ENCODE measurements at regions not wholly inside any gene's neighbourhood (a gene's known extent, or its start where the extent isn't known, plus 50 kb on each side); places are given as distances from the start of the nearest gene placed in this dataset.

DNA sequence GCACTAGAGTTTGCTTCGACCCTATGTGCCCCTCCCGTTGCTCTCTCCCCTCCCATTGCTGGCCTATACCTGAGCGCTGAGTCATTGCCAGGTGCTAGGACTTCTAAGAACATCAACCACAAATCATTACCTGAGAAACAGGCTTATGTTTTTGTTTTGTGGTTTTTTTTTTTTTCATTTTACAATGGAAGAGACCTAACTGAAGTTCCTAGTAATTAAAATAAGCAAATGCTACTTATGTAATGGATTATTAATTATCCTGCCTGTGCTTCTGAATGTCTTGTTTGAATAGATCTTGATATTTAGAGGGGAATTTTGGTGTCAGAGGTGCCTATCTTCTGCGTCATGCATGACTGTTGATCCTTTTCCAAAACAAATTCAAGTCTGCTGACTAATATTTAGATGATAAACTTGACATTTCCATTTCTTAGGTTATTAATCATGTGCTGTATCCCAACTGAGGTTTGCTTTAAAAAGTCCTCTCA is 275.4 kb upstream of the CPEB2 start:
- in situ Hi-C loops (cut with MboI; ENCODE audit: low sequenced_read_pairs in 4 of 4): no loop called here
- no peaks in the 10 kb centered on the region for H3K4me1 ChIP-seq
- H3K4me3 ChIP-seq: no peak overlapping the region
- H3K27ac ChIP-seq: no peak overlapping the region
- H3K36me3 ChIP-seq: no peaks in the 10 kb centered on the region
- no peaks in the 10 kb centered on the region for H3K9me3 ChIP-seq
- DNase-seq (no peak), ATAC-seq (no peak)
- intact Hi-C loops (cut with DNase I; ENCODE audit: low total_unique reads): no loop called here
- H3K27me3 ChIP-seq: no peaks in the 10 kb centered on the region
- TF ChIP-seq POLR2A (IDR thresholded peaks at IDR 0.05): no peak
- TF ChIP-seq, protein P1, sequence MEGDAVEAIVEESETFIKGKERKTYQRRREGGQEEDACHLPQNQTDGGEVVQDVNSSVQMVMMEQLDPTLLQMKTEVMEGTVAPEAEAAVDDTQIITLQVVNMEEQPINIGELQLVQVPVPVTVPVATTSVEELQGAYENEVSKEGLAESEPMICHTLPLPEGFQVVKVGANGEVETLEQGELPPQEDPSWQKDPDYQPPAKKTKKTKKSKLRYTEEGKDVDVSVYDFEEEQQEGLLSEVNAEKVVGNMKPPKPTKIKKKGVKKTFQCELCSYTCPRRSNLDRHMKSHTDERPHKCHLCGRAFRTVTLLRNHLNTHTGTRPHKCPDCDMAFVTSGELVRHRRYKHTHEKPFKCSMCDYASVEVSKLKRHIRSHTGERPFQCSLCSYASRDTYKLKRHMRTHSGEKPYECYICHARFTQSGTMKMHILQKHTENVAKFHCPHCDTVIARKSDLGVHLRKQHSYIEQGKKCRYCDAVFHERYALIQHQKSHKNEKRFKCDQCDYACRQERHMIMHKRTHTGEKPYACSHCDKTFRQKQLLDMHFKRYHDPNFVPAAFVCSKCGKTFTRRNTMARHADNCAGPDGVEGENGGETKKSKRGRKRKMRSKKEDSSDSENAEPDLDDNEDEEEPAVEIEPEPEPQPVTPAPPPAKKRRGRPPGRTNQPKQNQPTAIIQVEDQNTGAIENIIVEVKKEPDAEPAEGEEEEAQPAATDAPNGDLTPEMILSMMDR (IDR thresholded peaks at IDR 0.05 in 4 of 5, conservative IDR thresholded peaks at IDR 0.05 in 1 of 5): no peak

DNA sequence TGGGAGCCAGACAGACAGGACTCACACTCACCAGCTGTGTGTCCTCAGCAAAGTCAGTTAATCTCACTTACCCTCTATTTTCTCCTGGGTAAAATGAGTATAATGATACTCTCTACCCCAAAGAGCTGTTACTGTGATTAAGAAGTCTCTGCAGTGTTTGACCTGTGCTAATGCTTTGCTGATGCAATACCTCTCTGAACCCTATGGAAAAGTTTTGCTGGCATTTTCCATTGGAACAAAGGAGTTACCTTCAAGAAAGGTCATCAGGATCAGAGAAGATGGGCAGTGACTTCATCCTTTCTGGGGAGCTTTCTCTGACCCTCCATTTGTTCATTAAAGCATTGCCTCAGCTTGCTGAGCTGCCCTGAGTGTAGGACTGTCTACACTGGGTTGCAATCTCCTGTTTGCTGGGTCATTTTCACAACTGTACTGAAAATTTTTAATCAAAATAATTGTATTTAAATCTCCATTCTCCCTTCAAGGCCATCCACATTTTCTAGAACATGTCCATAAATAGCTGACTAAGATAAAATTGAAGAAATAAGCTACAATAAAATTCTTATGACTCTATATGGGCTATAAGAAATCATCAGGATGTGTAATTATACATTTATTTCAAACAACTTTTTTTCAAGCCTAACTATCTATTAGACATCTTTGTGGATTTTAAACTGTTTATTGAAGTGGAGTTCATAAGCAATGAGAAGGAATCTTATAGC is 272.8 kb upstream of the CPEB2 start:
- no peak for TF ChIP-seq POLR2A (IDR thresholded peaks at IDR 0.05)
- TF ChIP-seq, protein P1 (IDR thresholded peaks at IDR 0.05 in 4 of 5, conservative IDR thresholded peaks at IDR 0.05 in 1 of 5): no peak
- no peak overlapping the region for H3K27ac ChIP-seq
- no peaks in the 10 kb centered on the region for H3K27me3 ChIP-seq
- no peak overlapping the region for H3K4me3 ChIP-seq
- H3K4me1 ChIP-seq: no peaks in the 10 kb centered on the region
- intact Hi-C loops (cut with DNase I; ENCODE audit: low total_unique reads) (no loop called here), in situ Hi-C loops (cut with MboI; ENCODE audit: low sequenced_read_pairs in 4 of 4) (no loop called here)
- ATAC-seq: no peak
- H3K9me3 ChIP-seq: no peaks in the 10 kb centered on the region
- H3K36me3 ChIP-seq: no peaks in the 10 kb centered on the region
- no peak for DNase-seq

DNA sequence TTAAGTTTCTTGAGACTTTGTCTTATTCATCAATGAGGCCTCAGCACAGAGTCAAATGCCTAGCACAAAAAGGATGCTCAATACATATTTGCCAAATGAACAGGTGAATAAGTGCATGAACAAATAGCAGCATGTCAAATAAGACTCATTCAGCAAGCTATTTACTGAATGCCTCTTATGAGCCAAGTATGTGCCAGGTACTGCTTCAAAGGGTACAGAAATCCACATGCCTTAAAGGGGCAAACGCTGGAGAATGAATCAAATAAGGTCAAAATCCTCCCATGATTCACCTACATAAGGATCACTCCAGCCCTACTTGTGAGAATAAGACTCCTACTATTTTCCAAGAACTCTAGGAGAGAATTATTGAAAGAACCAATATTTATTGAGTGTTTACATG is 260.2 kb upstream of the CPEB2 start:
- no peak for DNase-seq
- Histone ChIP-seq H3K27me3 (no peaks in the 10 kb centered on the region), H3K4me3 (no peak overlapping the region), H3K4me1 (no peaks in the 10 kb centered on the region), H3K27ac (no peak overlapping the region), H3K9me3 (no peaks in the 10 kb centered on the region), H3K36me3 (no peaks in the 10 kb centered on the region)
- ATAC-seq: no peak
- TF ChIP-seq, protein P1 (IDR thresholded peaks at IDR 0.05 in 4 of 5, conservative IDR thresholded peaks at IDR 0.05 in 1 of 5): no peak
- no peak for TF ChIP-seq POLR2A (IDR thresholded peaks at IDR 0.05)
- in situ Hi-C loops (cut with MboI; ENCODE audit: low sequenced_read_pairs in 4 of 4) (no loop called here), intact Hi-C loops (cut with DNase I; ENCODE audit: low total_unique reads) (no loop called here)

DNA sequence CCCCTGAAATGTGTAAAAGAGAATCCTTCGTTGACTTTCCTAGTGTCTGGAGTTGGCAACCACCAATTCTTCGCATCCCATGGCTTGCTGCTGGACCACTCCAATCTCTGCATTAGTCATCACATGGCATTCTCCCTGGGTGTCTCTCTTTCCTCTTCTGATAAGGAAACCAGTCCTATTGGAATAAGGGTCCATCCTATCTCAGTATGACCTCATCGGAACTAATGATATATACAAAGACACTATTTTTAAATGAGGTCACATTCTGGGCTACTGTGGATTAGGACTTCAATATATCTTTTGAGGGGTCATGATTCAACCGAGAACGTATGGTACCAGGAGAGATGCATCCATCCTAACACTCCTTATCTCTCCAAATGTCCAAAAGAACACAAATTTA is 259.1 kb upstream of the CPEB2 start:
- in situ Hi-C loops (cut with MboI; ENCODE audit: low sequenced_read_pairs in 4 of 4): no loop called here
- Histone ChIP-seq H3K27ac (no peak overlapping the region), H3K27me3 (no peaks in the 10 kb centered on the region), H3K36me3 (no peaks in the 10 kb centered on the region), H3K4me1 (no peaks in the 10 kb centered on the region), H3K4me3 (no peak overlapping the region), H3K9me3 (no peaks in the 10 kb centered on the region)
- DNase-seq (no peak), ATAC-seq (no peak)
- no peak for TF ChIP-seq POLR2A (IDR thresholded peaks at IDR 0.05)
- TF ChIP-seq, protein P1 (IDR thresholded peaks at IDR 0.05 in 4 of 5, conservative IDR thresholded peaks at IDR 0.05 in 1 of 5): no peak
- intact Hi-C loops (cut with DNase I; ENCODE audit: low total_unique reads): no loop called here

DNA sequence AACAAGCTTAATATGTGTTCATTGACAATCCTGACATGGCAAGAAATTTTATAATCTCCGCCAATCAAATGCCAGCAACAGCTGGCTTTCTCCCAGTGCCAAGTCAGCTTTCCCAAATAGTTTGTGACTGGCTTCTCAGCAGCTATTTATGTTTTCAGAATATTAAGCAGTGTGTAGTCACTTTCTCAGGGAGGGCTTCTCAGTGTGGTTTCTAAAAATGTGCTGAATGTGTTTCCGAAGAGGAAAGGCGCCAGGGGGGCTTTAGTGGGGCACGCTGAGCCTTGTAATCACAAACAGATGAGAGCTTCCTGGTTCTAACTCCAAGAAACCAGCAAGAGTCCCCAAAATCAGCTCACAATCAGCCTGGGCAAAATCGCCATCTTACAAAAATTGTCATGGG is 258.7 kb upstream of the CPEB2 start:
- H3K27ac ChIP-seq: no peak overlapping the region
- TF ChIP-seq, protein P1 (IDR thresholded peaks at IDR 0.05 in 4 of 5, conservative IDR thresholded peaks at IDR 0.05 in 1 of 5): no peak
- TF ChIP-seq POLR2A (IDR thresholded peaks at IDR 0.05): no peak
- no peaks in the 10 kb centered on the region for H3K4me1 ChIP-seq
- H3K27me3 ChIP-seq: no peaks in the 10 kb centered on the region
- no peaks in the 10 kb centered on the region for H3K36me3 ChIP-seq
- H3K9me3 ChIP-seq: no peaks in the 10 kb centered on the region
- DNase-seq (no peak), ATAC-seq (no peak)
- intact Hi-C loops (cut with DNase I; ENCODE audit: low total_unique reads): no loop called here
- in situ Hi-C loops (cut with MboI; ENCODE audit: low sequenced_read_pairs in 4 of 4): no loop called here
- H3K4me3 ChIP-seq: no peak overlapping the region

Measured in gastrocnemius medialis (tissue), 4 donors.